ENCODE measurements at regions not wholly inside any gene's neighbourhood (a gene's known extent, or its start where the extent isn't known, plus 50 kb on each side); places are given as distances from the start of the nearest gene placed in this dataset.
"Not testable (repeated sequence)": the region's sequence is repeated elsewhere in the genome, so short reads cannot be mapped to it uniquely, and the experiment has no call there.

GRCh38 chr12:68984796-68985573 is 52.0 kb upstream of the CPM start:
- no peak for TF ChIP-seq CTCF (IDR thresholded peaks at IDR 0.05)
- TF ChIP-seq EZH2 (IDR thresholded peaks at IDR 0.05; ENCODE audit: borderline replicate concordance, insufficient read depth, low read depth, low read length, poor library complexity, severe bottlenecking) = no peak
- Histone ChIP-seq H3K9ac (ENCODE audit: low read length) (no peak overlapping the region), H3K4me3 (ENCODE audit: control extremely low read depth in 1 of 5, extremely low read depth in 1 of 5, insufficient read depth in 1 of 5, low read depth in 2 of 5, low read length in 4 of 5) (no peak overlapping the region), H3K4me1 (ENCODE audit: control insufficient read depth in 2 of 2, insufficient read depth in 2 of 2, low read length in 2 of 2) (no peaks in the 10 kb centered on the region), H3K27me3 (replicated peaks in 1 of 4; ENCODE audit: control extremely low read depth in 1 of 4, control insufficient read depth in 3 of 4, insufficient read depth in 4 of 4, low read length in 3 of 4) (no peaks in the 10 kb centered on the region), H3K9me3 (ENCODE audit: control extremely low read depth in 1 of 3, control insufficient read depth in 2 of 3, insufficient read depth in 1 of 3, low read length in 2 of 3) (peaks cover 6 to 12% (median 11%) of the 10 kb centered on the region in 3 donors), H3K27ac (ENCODE audit: low read length in 2 of 2) (no peak overlapping the region), H3K4me2 (replicated peaks; ENCODE audit: low read depth, low read length, poor library complexity, severe bottlenecking) (no peak overlapping the region), H2AFZ (ENCODE audit: insufficient read depth, low read depth, low read length, poor library complexity, severe bottlenecking) (no peak overlapping the region), H3K36me3 (replicated peaks in 1 of 2; ENCODE audit: control extremely low read depth in 1 of 2, control insufficient read depth in 1 of 2, extremely low read depth in 1 of 2, insufficient read depth in 2 of 2, low read length in 1 of 2) (no peaks in the 10 kb centered on the region), H3K79me2 (ENCODE audit: control insufficient read depth, insufficient read depth, low read length) (no peaks in the 10 kb centered on the region), H4K20me1 (ENCODE audit: control insufficient read depth, insufficient read depth, low read length, poor library complexity, severe bottlenecking) (no peaks in the 10 kb centered on the region)
- ATAC-seq (ENCODE audit: low read depth) = no peak
- ChIA-PET POLR2A (no interaction called here), CTCF (interaction anchor here (0.8 kb wide), 1 partner anchor 65 kb away, joined by 3 read pairs; no protein-coding TSS in a partner anchor)
- Mint-ChIP-seq H3K27me3 (peaks cover 17% of the 10 kb centered on the region), H3K4me1 (peaks cover 1% of the 10 kb centered on the region), H3K4me3 (no peak overlapping the region), H3K27ac (no peak overlapping the region), H3K9me3 (ENCODE audit: insufficient read depth) (peaks cover 7% of the 10 kb centered on the region)
- WGBS (ENCODE audit: insufficient coverage) = 74% methylated on average over 4 of the region's 8 CpGs
- intact Hi-C loops (cut with micrococcal nuclease) = no loop called here
- no peak for DNase-seq

GRCh38 chr12:68997526-68997925 is 64.6 kb upstream of the CPM start:
- intact Hi-C loops (cut with micrococcal nuclease); H4K20me1 ChIP-seq (ENCODE audit: control insufficient read depth, insufficient read depth, low read length, poor library complexity, severe bottlenecking); H3K27ac Mint-ChIP-seq; H3K9me3 ChIP-seq (ENCODE audit: control extremely low read depth in 1 of 3, control insufficient read depth in 2 of 3, insufficient read depth in 1 of 3, low read length in 2 of 3); DNase-seq; H3K27ac ChIP-seq (ENCODE audit: low read length in 2 of 2); H3K9ac ChIP-seq (ENCODE audit: low read length); H2AFZ ChIP-seq (ENCODE audit: insufficient read depth, low read depth, low read length, poor library complexity, severe bottlenecking); H3K4me3 ChIP-seq (ENCODE audit: control extremely low read depth in 1 of 5, extremely low read depth in 1 of 5, insufficient read depth in 1 of 5, low read depth in 2 of 5, low read length in 4 of 5); H3K4me1 ChIP-seq (ENCODE audit: control insufficient read depth in 2 of 2, insufficient read depth in 2 of 2, low read length in 2 of 2); H3K4me1 Mint-ChIP-seq; H3K27me3 ChIP-seq (replicated peaks in 1 of 4; ENCODE audit: control extremely low read depth in 1 of 4, control insufficient read depth in 3 of 4, insufficient read depth in 4 of 4, low read length in 3 of 4); H3K36me3 ChIP-seq (replicated peaks in 1 of 2; ENCODE audit: control extremely low read depth in 1 of 2, control insufficient read depth in 1 of 2, extremely low read depth in 1 of 2, insufficient read depth in 2 of 2, low read length in 1 of 2); H3K27me3 Mint-ChIP-seq; H3K4me2 ChIP-seq (replicated peaks; ENCODE audit: low read depth, low read length, poor library complexity, severe bottlenecking); CTCF ChIA-PET; H3K79me2 ChIP-seq (ENCODE audit: control insufficient read depth, insufficient read depth, low read length); ATAC-seq (ENCODE audit: low read depth); POLR2A ChIA-PET; H3K4me3 Mint-ChIP-seq: not testable (repeated sequence)
- 100% methylated on average over 3 of the region's 4 CpGs for WGBS (ENCODE audit: insufficient coverage)
- peaks cover 13% of the 10 kb centered on the region for H3K9me3 Mint-ChIP-seq (ENCODE audit: insufficient read depth)
